Thyroid gland (tissue), 4 donors: ENCODE measurements at regions not wholly inside any gene's neighbourhood (a gene's known extent, or its start where the extent isn't known, plus 50 kb on each side); places are given as distances from the start of the nearest gene placed in this dataset.

ENCODE experiments used
- CTCF ChIP-seq, 6 experiments: fragments of 200-600 bp in 3 of 6; fragments of 450-650 bp in 3 of 6; sonication (generic) in 3 of 6; IDR thresholded peaks; one replicate each; pipeline ENCODE4 v1.5.1; 2016 to 2019; ENCODE audit warnings: antibody characterized with exemption in 6 of 6, mild to moderate bottlenecking in 2 of 6, inconsistent platforms in 1 of 6, moderate library complexity in 1 of 6
- POLR2A ChIP-seq, 2 donors: fragments of 450-650 bp; IDR thresholded peaks; one replicate each; pipeline ENCODE4 v1.6.1; 2017; ENCODE audit warnings: antibody characterized with exemption in 2 of 2, mild to moderate bottlenecking in 2 of 2, moderate library complexity in 1 of 2

- TF ChIP-seq CTCF (IDR thresholded peaks at IDR 0.05) (no peak), POLR2A (IDR thresholded peaks at IDR 0.05) (no peak)
Measured at GRCh38 chr18:44273298-44273697, 407.4 kb upstream of the SETBP1 start.
